ENCODE measurements at regions not wholly inside any gene's neighbourhood (a gene's known extent, or its start where the extent isn't known, plus 50 kb on each side); places are given as distances from the start of the nearest gene placed in this dataset.

GRCh38 chr6:126640921-126641320 lies 301.0 kb downstream of the CENPW start:
- no peak for TF ChIP-seq POLR2A (IDR thresholded peaks at IDR 0.05)
- no peak for TF ChIP-seq POLR2AphosphoS5 (IDR thresholded peaks at IDR 0.05)
